ENCODE measurements at regions not wholly inside any gene's neighbourhood (a gene's known extent, or its start where the extent isn't known, plus 50 kb on each side); places are given as distances from the start of the nearest gene placed in this dataset.

- DNase-seq = no peak
Observed at GRCh38 chr1:55724551-55725325, 509.6 kb upstream of the USP24 start.

DNA sequence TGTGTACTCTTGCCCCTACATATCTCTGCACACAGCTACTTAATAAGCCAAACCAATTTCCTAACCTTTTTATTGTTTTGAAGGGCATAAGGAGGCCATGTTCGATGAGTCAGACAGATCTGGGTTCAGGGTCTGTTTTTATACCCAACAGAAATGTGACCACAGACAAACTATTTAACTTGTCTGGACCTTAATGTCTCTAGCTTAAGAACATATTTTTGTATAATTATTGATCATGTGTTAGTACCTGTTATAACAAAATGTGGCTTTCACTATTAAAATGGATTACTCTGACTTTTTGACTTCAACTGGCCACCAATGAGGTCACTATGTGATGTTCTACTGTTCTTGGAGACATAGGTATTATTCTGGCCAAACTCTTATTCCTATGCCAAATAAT, 507.8 kb upstream of the USP24 start:
- DNase-seq = no peak

- DNase-seq = no peak
Observed at GRCh38 chr1:55720261-55720660, 505.1 kb upstream of the USP24 start.

DNA sequence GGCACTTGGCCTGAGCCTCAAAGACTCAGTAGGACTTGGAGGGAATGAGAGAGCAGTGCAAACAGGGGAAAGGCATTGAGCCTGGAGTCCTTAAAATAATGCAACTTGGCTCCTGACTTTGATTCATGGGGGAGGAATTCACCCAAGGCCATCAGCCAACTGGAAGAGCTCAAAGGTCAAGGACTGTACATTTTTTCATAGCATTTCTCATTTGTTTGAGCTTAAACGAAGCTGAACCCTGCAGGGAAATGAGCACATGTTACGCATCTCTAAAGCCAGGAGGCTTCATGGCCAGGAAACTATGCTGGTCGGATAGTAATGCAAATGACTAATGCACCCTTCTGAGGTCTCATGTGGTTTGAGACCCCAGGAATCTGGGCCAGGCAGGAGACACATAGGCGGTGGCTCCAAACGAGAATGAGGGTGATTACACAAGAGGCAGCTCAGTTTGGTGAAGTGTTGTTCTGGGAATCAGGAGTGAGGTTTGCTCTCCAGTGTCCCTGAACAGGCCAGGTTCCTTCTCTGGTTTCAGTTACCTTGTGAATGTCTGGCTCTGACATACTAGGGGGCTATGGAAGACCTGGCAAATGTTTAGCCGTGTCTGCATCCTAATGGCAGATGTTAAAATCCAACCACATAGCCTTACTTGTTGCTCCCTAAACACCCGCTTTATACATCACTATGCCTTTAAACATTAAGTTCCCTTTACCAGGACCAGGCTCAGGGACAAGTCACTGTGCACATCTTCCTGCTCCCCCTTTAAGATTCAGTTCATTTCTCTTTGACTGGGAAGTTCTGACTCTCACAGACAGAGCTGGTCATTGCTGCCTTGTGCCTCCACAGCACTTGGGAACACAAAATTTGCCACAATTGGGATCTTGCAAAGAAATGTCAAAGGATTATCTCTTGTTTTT, 503.9 kb upstream of the USP24 start:
- no peak for DNase-seq

DNA sequence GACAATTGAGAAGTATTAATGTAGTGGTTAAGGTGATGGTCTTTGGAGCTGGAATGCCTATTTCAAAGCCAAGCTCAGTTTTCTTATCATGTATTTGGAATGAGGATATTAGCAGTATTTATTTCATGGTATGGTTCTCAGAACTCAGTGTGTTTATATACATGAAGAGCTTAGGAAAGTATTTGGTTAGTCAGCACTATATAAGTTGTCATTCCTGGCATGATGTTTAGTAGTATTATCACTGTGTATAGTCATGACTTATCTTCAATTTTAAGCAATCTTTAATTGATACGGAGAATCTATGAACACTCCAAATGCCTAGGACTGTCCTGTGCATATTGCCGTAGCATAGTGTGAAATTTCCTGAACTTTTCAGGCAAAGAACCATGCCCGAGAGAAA, 501.9 kb upstream of the USP24 start:
- DNase-seq = no peak

DNA sequence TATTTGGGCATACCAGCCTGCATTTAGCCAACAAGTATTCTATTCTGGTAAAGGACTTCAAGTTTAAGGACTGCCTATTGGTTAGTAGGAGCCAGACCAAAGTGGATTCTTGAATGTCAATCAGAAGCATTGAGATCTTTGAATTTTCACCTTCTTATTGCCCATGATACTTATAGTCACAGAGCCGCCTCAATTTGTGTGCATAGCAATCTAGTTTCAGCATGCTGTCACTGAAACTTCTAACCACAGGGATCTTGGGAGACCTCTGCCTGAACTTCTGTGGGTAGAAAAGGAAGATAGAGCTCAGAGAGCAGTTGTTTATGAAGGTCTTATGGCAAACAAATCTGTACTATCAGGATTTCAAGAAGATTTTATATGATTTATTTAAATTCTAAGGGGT, 501.4 kb upstream of the USP24 start:
- DNase-seq = no peak

- no peak for DNase-seq
Observed at GRCh38 chr1:55716151-55716550, 501.0 kb upstream of the USP24 start.

DNA sequence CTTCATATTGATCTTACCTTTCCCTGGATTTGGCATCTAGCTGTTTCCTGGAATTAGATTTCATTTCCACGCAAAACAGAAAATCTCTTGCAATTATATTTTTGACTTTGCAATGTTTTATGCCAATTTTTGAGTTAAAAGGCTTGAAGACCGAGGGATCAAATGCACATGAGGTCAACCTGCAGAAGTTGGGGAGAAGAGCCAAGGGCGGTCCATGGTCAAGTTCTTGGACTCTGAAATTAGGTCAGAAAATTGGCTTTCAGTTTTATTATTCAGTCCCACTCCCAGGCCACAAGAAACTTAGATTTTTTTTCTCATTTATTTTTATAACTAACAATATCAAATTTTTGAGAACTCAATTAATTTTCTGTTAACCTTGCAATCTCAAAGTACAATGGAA, 499.1 kb upstream of the USP24 start:
- no peak for DNase-seq

- no peak for DNase-seq
Observed at GRCh38 chr1:55713516-55713915, 498.4 kb upstream of the USP24 start.

DNA sequence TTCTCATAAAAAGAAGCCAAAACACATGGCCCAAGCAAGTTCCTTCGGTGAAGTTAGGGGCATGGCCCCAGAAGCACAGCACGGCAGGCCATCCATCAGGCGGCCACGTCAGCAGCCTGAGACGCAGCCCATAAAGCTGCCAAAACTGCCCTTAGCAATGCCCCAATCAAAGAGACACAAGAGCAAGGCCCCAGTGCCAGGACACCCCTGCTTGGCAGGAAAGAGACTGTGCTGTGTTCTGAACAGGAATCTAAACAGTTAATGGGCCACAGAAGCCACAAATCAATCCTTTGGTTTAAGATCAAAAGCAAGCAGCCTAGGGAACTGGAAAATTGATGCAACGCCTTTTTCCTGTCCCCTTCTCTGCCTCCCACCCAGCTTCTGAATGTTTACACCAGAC, 497.0 kb upstream of the USP24 start:
- no peak for DNase-seq

DNA sequence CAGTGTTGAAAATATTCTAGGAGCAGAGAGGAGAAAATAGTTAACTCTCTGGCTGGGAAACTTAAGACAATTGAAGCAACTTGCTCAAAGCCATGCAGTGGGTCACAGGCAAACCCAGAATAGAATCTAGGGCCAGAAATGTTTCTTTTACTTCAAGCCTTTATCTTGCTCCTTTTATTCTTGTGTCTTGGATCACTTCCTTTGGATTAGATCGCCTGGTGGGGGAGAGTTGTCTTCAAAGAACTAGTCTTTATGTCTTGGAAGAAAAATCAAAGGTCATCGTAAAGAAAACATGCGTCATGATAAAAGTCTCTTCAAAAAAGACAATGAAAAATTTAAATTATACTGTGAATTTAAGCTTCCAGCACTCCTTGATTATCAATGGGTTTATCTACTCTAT, 493.6 kb upstream of the USP24 start:
- DNase-seq = no peak

DNA sequence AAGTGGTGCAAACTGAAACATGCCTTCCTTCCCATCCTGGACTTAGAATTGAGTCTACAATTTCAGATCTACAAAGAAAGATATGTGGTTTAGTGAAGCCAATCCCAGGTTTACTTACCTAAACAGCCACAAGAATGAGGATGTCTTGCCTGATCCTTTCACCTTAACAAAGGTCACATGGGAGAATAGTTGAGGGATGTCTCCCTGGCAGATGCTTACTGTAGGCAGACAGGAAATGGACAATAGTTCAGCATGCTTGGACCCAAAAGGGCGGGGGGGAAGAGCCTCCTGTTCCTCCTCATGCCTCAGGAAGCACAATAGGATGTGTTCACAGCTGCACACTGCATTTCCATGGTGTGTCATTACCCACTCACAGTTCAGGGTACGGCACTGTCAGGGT, 492.7 kb upstream of the USP24 start:
- no peak for DNase-seq

DNA sequence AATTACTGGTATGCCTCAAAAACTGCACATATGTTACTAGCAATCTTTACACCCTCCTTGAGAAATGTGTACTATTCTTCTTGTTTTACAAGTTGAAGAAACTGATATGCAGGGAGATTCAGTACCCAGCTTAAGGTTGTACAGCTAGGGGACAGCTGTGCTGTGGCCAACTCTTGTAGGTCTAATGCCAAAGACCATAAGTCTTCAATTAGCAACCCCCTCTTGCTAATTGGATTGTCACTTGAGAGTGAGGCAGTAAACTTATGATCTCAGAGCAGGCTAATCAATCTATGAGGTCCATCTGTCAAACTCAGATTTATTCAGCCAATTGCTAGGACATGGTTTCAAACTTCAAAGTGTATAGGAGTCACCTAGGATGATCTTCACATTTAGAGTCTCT, 492.0 kb upstream of the USP24 start:
- DNase-seq = no peak

- no peak for DNase-seq
Observed at GRCh38 chr1:55706397-55706796, 491.2 kb upstream of the USP24 start.

GRCh38 chr1:55703726-55704363, 488.7 kb upstream of the USP24 start:
- no peak for DNase-seq

- no peak for DNase-seq
Observed at GRCh38 chr1:55702064-55702463, 486.9 kb upstream of the USP24 start.

DNA sequence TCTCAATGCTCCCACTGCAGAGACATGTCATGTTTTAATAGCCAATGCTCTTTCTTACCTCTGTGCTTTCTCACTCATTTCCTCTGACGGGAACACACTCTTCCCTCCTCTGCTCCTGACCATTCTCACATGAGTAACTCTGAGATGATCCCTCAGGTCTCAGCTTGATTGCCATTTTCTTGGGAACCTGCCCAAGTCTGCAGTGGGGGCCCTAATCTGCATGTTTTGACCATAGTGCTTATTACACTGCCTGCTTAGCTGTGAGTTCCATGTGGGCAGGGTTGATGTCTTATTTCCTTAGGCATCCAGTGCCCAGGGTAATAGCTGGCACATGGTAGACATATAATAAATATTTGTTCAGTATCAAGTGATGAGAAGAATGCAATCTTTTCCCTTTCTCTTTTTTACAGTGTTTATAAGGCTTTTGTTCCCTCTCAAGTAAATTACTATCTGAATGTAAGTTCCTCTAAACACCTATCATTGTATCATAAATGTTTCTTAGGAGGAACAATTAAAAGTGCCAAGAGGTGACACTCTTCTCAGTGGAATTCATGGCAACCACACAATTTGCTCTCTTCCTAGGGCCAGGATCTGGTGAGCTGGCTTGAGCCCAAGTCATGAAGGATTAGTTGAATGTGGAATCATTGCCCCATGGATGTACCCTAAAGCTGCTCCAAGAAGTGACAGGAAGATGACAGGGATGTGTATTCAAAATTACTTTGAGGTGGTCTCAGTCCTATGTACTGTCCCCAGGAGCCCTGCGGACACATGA, 485.4 kb upstream of the USP24 start:
- DNase-seq = no peak

DNA sequence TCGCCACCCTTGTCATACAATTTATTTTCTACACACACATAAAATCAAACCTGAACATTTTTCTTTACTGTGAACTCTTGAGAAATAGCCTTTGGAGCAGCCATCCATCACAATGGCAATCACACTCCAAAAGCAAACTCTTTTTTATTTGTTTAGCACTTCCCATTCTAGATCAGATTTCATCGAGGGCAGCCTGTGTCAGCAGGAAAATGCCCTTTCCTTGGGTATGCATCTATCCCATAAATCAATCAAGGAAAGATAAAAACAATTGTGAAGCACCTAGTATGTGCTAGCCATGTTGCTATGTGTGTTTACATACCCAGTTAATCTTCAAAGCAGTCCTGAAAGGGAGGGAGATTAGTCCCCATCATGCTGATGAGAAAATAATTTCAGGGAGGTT, 484.1 kb upstream of the USP24 start:
- no peak for DNase-seq

DNA sequence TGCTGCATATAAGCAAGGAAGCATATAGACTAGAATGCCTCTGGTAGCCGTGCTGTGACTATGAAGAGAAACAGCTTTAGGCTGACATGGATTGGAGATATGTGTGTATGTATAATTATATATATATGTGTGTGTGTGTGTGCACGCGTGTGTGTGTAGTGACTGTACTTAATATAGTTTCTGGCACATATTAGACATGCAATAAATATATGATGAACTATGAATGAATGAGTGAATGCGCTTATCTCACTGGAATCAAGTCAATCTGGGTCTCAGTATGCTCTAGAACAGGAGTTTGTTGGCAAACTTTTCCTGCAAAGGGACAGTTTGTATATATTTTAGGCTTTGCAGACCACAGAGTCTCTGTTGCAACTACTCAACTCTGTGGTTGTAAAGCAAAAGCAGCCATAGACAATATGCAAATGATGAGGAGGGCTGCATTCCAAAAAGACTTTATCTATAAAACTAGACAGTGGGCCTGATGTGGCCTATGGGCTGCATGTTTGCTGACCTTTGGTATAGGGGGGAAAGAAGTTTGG, 482.9 kb upstream of the USP24 start:
- no peak for DNase-seq

DNA sequence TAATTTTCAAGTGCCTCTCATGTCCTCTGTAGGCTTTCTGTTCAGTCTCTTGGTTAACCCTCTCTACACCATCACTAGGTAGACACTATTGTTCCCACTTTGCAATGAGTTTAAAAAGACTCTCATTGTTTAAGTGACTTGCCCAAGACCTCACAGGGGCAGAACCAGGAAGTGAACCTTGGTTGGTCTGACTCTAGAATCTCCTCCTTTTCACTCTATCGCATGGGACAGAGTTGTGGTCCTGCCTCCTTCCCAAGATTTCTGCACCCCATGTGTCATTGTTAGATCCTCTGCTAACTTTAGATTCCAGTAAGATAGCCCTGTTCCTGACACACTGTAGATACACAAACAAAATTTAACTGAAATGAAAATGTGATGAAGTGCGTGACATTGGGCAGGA, 481.7 kb upstream of the USP24 start:
- DNase-seq = no peak

DNA sequence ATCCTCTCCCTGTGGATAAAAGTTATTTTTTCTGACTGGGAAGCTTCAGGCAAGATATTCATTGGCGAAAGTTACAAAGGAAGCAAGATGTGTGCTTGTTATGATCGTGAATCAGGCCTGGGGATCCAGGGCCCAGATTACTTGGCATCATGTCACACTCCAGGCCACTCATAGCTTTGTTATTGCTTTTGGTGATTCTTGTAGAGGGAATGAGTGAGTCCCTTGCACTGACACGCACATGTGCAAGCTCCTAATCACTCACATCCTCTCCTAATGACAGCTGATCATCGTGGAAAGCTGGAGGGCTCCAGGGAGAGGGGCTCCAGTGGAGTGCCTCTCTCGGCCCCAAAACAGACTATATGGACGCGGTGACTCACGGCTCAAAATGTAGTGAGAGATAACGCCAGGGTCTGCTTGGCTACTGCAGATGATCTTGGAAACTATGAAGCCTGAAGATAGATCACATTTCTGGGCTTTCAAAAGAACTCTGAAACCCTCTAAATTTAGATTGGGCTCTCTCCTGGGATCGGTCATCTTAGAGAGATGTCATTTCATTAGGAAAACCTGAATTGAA, 481.1 kb upstream of the USP24 start:
- no peak for DNase-seq

DNA sequence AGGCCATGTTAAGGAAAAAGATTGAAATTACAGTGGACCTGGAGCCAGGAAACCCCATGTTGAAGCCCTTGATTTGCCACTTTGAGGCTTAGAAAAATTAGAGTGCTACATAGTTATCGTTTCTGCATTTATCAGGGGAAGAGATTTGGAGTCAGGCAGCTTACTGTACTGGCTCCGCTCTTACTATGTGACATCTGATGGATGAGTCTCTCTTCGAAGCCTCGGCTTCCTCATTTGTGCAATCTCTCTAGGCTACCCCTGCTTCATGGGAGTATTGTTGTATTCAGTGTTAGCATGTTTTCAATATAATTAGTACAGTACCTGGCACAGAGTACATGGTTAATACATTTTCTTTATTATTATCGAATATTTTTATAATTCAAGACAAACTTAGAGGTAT, 480.4 kb upstream of the USP24 start:
- DNase-seq = no peak
